Breast epithelium (tissue), 4 donors: ENCODE measurements at regions not wholly inside any gene's neighbourhood (a gene's known extent, or its start where the extent isn't known, plus 50 kb on each side); places are given as distances from the start of the nearest gene placed in this dataset.

Source experiments
- DNase-seq, 2 donors: peaks; one replicate each; pipeline ENCODE4 v3.0.0-alpha.2; 2019; ENCODE audit warnings: low spot score in 2 of 2
- H3K27ac ChIP-seq, 2 donors: fragments of 200-600 bp; sonication (generic) in 1 of 2; one replicate each; pipeline ENCODE4 v1.5.1; 2016 to 2019; ENCODE audit warnings: mild to moderate bottlenecking in 1 of 2
- H3K27me3 ChIP-seq, 2 donors: fragments of 200-600 bp; sonication (generic) in 1 of 2; one replicate each; pipeline versions ENCODE4 v1.5.1 to v1.6.0; 2017 to 2019; ENCODE audit warnings: control low read depth in 1 of 2, mild to moderate bottlenecking in 1 of 2
- H3K36me3 ChIP-seq: fragments of 200-600 bp; one replicate; pipeline ENCODE4 v1.5.1; 2019
- H3K4me1 ChIP-seq, 2 donors: fragments of 200-600 bp; sonication (generic); one replicate each; pipeline ENCODE4 v1.5.1; 2016 to 2019; ENCODE audit warnings: control low read depth in 1 of 2
- H3K4me3 ChIP-seq, 3 donors: fragments of 200-600 bp; sonication (generic); 1 replicate in 2 of 3; 2 replicates in 1 of 3; pipeline ENCODE4 v1.5.1; 2016 to 2019; ENCODE audit warnings: mild to moderate bottlenecking in 3 of 3, moderate library complexity in 2 of 3
- H3K9me3 ChIP-seq, 2 donors: fragments of 200-600 bp; sonication (generic) in 1 of 2; one replicate each; pipeline ENCODE4 v1.5.1; 2016 to 2019; ENCODE audit warnings: control low read depth in 1 of 2
- POLR2A ChIP-seq: fragments of 450-650 bp; IDR thresholded peaks from one replicate; pipeline ENCODE4 v1.6.1; 2016; ENCODE audit warnings: antibody characterized with exemption, mild to moderate bottlenecking, moderate library complexity
- POLR2AphosphoS5 ChIP-seq, 3 donors: sonication (generic); formaldehyde crosslinking; IDR thresholded peaks; one replicate each; pipeline ENCODE4 v1.6.1; 2017; ENCODE audit warnings: antibody characterized with exemption in 3 of 3
- intact Hi-C: fragments of 100-400 bp; cut with DNase I; formaldehyde crosslinking; loops from one replicate; pipeline ENCODE4 v1.15.1; 2023; ENCODE audit warnings: low total_unique reads
- TF ChIP-seq, protein P1 (sequence below), 3 donors: fragments of 450-650 bp; IDR thresholded peaks; one replicate each; pipeline ENCODE4 v1.5.1; 2016 to 2017; ENCODE audit warnings: antibody characterized with exemption in 3 of 3, mild to moderate bottlenecking in 3 of 3, moderate library complexity in 3 of 3

DNA sequence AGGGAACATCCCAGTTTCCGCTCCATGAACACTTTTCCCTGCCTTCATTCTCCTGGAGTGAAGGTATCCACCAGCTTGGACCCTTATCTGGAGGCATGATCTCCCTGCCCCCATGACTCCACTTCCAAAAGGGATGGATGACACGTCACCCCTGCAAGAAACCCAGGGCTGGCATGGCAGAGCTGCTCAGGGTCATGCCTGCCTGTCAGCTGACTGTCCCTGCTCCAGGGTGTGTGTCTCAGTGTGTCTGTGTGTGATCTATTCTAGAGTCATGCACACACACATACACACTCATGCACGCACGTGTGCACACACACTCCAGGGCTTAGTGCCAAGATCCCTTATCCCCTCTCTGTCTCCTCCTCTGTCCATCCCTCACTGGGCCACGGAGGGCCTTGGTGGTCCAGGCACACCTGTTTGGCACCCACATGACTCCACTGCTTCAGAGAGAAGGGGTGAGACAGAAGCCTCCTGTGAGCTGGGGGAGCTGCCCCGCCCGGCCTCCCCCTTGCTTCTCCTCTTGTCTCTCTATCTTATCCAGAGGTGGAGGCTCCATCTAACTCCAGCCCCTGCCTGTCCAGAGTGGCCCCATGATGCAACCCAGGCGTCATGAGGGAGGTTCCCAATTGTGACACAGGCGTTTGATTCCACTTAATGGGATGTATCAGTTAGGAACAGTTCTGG lies 290.9 kb downstream of the CDC5L start:
- Histone ChIP-seq H3K27ac (no peak overlapping the region), H3K27me3 (no peaks in the 10 kb centered on the region), H3K4me1 (no peaks in the 10 kb centered on the region), H3K4me3 (no peak overlapping the region), H3K36me3 (no peaks in the 10 kb centered on the region), H3K9me3 (no peaks in the 10 kb centered on the region)
- no peak for TF ChIP-seq POLR2AphosphoS5 (IDR thresholded peaks at IDR 0.05)
- TF ChIP-seq, protein P1, sequence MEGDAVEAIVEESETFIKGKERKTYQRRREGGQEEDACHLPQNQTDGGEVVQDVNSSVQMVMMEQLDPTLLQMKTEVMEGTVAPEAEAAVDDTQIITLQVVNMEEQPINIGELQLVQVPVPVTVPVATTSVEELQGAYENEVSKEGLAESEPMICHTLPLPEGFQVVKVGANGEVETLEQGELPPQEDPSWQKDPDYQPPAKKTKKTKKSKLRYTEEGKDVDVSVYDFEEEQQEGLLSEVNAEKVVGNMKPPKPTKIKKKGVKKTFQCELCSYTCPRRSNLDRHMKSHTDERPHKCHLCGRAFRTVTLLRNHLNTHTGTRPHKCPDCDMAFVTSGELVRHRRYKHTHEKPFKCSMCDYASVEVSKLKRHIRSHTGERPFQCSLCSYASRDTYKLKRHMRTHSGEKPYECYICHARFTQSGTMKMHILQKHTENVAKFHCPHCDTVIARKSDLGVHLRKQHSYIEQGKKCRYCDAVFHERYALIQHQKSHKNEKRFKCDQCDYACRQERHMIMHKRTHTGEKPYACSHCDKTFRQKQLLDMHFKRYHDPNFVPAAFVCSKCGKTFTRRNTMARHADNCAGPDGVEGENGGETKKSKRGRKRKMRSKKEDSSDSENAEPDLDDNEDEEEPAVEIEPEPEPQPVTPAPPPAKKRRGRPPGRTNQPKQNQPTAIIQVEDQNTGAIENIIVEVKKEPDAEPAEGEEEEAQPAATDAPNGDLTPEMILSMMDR (IDR thresholded peaks at IDR 0.05): no peak
- TF ChIP-seq POLR2A: no peak
- intact Hi-C loops: no loop called here
- DNase-seq: no peak

DNA sequence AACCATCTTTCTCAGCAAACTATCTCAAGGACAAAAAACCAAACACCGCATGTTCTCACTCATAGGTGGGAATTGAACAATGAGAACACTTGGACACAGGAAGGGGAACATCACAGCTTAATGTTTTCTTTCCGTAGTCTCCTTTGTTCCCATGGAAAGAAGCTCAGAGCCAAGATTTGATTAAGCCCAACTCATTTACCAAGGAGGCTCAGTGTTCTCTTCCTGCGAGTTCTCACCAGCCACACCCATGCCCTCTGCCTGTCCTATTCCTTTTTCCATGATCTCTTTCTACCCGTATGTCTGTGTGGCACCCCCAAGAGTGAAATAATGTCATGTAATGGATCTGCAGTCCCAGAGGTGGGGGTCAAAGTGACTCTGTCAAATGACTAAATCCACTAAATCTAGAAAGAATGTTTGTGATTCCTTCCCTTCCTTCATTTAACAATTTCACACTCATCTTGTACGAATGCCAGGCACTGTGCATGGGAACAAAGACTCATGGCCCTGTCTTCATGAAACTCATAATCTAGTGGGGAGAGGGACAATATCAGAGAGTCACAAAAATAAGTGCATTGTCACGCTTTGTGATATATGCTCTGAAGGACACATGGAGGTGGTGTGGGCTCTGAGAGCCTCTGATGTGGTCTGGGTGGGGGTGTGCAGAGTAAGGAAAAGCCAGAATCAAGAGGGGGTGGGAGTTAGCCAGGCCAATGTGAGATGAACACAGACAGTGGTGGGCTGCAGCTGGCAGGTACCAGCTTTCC lies 292.1 kb downstream of the CDC5L start:
- H3K27me3 ChIP-seq: no peaks in the 10 kb centered on the region
- intact Hi-C loops: no loop called here
- TF ChIP-seq POLR2AphosphoS5 (IDR thresholded peaks at IDR 0.05): no peak
- TF ChIP-seq POLR2A: no peak
- TF ChIP-seq, protein P1 (IDR thresholded peaks at IDR 0.05): no peak
- H3K27ac ChIP-seq: no peak overlapping the region
- H3K36me3 ChIP-seq: no peaks in the 10 kb centered on the region
- no peaks in the 10 kb centered on the region for H3K9me3 ChIP-seq
- no peak overlapping the region for H3K4me3 ChIP-seq
- DNase-seq: no peak
- H3K4me1 ChIP-seq: no peaks in the 10 kb centered on the region

DNA sequence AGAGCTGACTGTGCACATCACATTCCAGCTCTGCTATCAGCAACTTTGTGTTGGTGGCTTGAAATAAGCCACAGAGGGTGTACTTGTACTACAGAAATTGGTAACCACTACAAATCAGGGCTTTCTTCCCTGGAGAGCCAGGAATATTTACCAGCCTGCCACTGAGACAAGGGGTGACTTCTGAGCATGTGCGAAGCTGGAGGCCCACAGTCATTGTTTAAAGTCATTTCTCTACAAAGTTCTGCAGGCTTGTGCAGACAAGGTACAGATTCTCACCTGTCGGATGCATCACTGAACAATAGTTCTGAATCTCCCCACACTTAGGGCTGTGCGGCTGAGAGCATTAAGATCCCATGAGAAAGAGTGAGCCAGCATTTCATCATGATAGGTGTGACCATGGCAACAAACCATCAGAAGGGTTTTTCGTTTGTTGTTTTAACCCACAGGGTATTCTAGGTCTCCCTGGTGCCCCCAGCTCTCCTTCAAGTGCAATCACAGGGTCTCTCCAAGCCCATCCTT lies 292.8 kb downstream of the CDC5L start:
- Histone ChIP-seq H3K36me3 (no peaks in the 10 kb centered on the region), H3K27me3 (no peaks in the 10 kb centered on the region), H3K4me3 (no peak overlapping the region), H3K9me3 (no peaks in the 10 kb centered on the region), H3K27ac (no peak overlapping the region), H3K4me1 (no peaks in the 10 kb centered on the region)
- intact Hi-C loops: no loop called here
- no peak for DNase-seq
- TF ChIP-seq POLR2AphosphoS5 (IDR thresholded peaks at IDR 0.05) (no peak), POLR2A (no peak)
- TF ChIP-seq, protein P1 (IDR thresholded peaks at IDR 0.05): no peak

GRCh38 chr6:44681761-44682160 lies 294.3 kb downstream of the CDC5L start:
- Histone ChIP-seq H3K4me1 (no peaks in the 10 kb centered on the region), H3K27ac (no peak overlapping the region), H3K4me3 (no peak overlapping the region), H3K9me3 (peaks cover 0 to 2% of the 10 kb centered on the region in 2 donors), H3K27me3 (no peaks in the 10 kb centered on the region), H3K36me3 (no peaks in the 10 kb centered on the region)
- no peak for TF ChIP-seq POLR2AphosphoS5 (IDR thresholded peaks at IDR 0.05)
- no peak for TF ChIP-seq POLR2A
- TF ChIP-seq, protein P1 (IDR thresholded peaks at IDR 0.05): no peak
- intact Hi-C loops: no loop called here
- no peak for DNase-seq

- H3K4me3 ChIP-seq: no peak overlapping the region
- TF ChIP-seq POLR2A: no peak
- no peak for TF ChIP-seq POLR2AphosphoS5 (IDR thresholded peaks at IDR 0.05)
- TF ChIP-seq, protein P1 (IDR thresholded peaks at IDR 0.05): no peak
- H3K27me3 ChIP-seq: no peaks in the 10 kb centered on the region
- no peaks in the 10 kb centered on the region for H3K36me3 ChIP-seq
- H3K27ac ChIP-seq: no peak overlapping the region
- no peaks in the 10 kb centered on the region for H3K4me1 ChIP-seq
- H3K9me3 ChIP-seq: peaks cover 0 to 8% of the 10 kb centered on the region in 2 donors
- intact Hi-C loops: no loop called here
- DNase-seq: no peak
Observed at GRCh38 chr6:44682280-44682679, 294.8 kb downstream of the CDC5L start.
